ENCODE measurements at regions not wholly inside any gene's neighbourhood (a gene's known extent, or its start where the extent isn't known, plus 50 kb on each side); places are given as distances from the start of the nearest gene placed in this dataset.

- TF ChIP-seq EZH2 (IDR thresholded peaks at IDR 0.05; ENCODE audit: insufficient read depth, poor library complexity, severe bottlenecking) = no peak
- TF ChIP-seq EZH2phosphoT487 (IDR thresholded peaks at IDR 0.05; ENCODE audit: insufficient read depth, low read depth) = no peak
Observed at GRCh38 chr16:5895976-5896375, 798.4 kb upstream of the EEF2KMT start.

Measured in GM23248 (cell line).